NCI-H2171 treated with DMSO at 0.1 percent for 48 hours (cell line): ENCODE measurements at regions not wholly inside any gene's neighbourhood (a gene's known extent, or its start where the extent isn't known, plus 50 kb on each side); places are given as distances from the start of the nearest gene placed in this dataset.

Experiments
- DNase-seq: peaks from one replicate; lab custom pipeline; 2025; lab: John Stamatoyannopoulos, UW

- no peak for DNase-seq
These were observed 711.8 kb upstream of the MAP3K7 start for GRCh38 chr6:91298543-91299145.

GRCh38 chr6:91293395-91293794, 706.5 kb upstream of the MAP3K7 start:
- DNase-seq = no peak

GRCh38 chr6:91291071-91291470, 704.2 kb upstream of the MAP3K7 start:
- DNase-seq = no peak

- DNase-seq = no peak
These were observed 701.9 kb upstream of the MAP3K7 start for GRCh38 chr6:91288741-91289140.

- DNase-seq = no peak
These were observed 695.0 kb upstream of the MAP3K7 start for GRCh38 chr6:91281901-91282300.

- no peak for DNase-seq
These were observed 693.6 kb upstream of the MAP3K7 start for GRCh38 chr6:91280494-91280830.

- no peak for DNase-seq
These were observed 693.0 kb upstream of the MAP3K7 start for GRCh38 chr6:91279740-91280493.

GRCh38 chr6:91278416-91278815, 691.5 kb upstream of the MAP3K7 start:
- no peak for DNase-seq

GRCh38 chr6:91276315-91276714, 689.4 kb upstream of the MAP3K7 start:
- DNase-seq = peak; percentile 16

GRCh38 chr6:91273729-91274128, 686.9 kb upstream of the MAP3K7 start:
- peak; percentile 21 for DNase-seq

GRCh38 chr6:91271807-91272206, 684.9 kb upstream of the MAP3K7 start:
- no peak for DNase-seq

GRCh38 chr6:91268941-91269340, 682.1 kb upstream of the MAP3K7 start:
- no peak for DNase-seq

GRCh38 chr6:91267246-91267645, 680.4 kb upstream of the MAP3K7 start:
- no peak for DNase-seq

- no peak for DNase-seq
These were observed 679.3 kb upstream of the MAP3K7 start for GRCh38 chr6:91266156-91266555.

GRCh38 chr6:91243436-91243835, 656.6 kb upstream of the MAP3K7 start:
- no peak for DNase-seq

- no peak for DNase-seq
These were observed 655.7 kb upstream of the MAP3K7 start for GRCh38 chr6:91242614-91242949.

GRCh38 chr6:91241946-91242613, 655.2 kb upstream of the MAP3K7 start:
- no peak for DNase-seq

GRCh38 chr6:91240878-91241603, 654.2 kb upstream of the MAP3K7 start:
- no peak for DNase-seq

GRCh38 chr6:91221072-91221720, 634.3 kb upstream of the MAP3K7 start:
- DNase-seq = no peak

GRCh38 chr6:91213229-91213901, 626.5 kb upstream of the MAP3K7 start:
- DNase-seq = no peak

GRCh38 chr6:91198588-91199255, 611.9 kb upstream of the MAP3K7 start:
- DNase-seq = no peak
